ENCODE measurements at regions not wholly inside any gene's neighbourhood (a gene's known extent, or its start where the extent isn't known, plus 50 kb on each side); places are given as distances from the start of the nearest gene placed in this dataset.

DNA sequence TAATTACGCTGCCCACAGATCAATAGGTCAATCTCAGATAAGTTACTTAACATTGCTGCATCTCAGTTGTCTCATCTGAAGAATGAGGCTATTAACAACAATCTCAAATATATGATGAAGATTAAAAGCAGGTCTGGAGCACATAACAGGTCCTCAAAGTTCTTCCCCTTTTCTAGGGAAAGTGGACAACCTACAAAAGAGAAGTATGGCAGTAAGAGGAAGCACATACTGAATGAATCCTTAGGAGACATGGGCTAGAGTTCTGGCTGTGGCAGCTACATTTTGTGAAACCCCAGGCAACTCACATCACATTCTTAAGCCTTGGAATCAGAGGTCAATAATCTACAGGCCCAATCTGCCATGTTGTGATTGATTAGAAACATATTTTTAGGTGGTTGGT, 180.6 kb downstream of the PCTP start:
- Histone ChIP-seq H3K23me2 (ENCODE audit: low read depth, low read length) (no peaks in the 10 kb centered on the region), H4K91ac (replicated peaks; ENCODE audit: insufficient read length, low read length) (no peak overlapping the region), H3K56ac (replicated peaks; ENCODE audit: insufficient read length, low read depth, low read length) (no peak overlapping the region), H4K20me1 (replicated peaks in 1 of 2; ENCODE audit: control insufficient read depth in 1 of 2, insufficient read depth in 2 of 2, low read length in 2 of 2) (no peaks in the 10 kb centered on the region), H3K79me2 (ENCODE audit: control insufficient read depth in 1 of 2, insufficient read depth in 2 of 2, low read length in 2 of 2) (no peaks in the 10 kb centered on the region), H2BK15ac (ENCODE audit: low read length) (no peak overlapping the region), H3K4me3 (ENCODE audit: extremely low read depth in 1 of 4, insufficient read depth in 2 of 4, low read depth in 3 of 4, low read length in 4 of 4) (no peak overlapping the region), H3K4ac (replicated peaks; ENCODE audit: insufficient read length, low read depth, low read length) (no peak overlapping the region), H4K5ac (ENCODE audit: insufficient read length, low read depth, low read length) (no peak overlapping the region), H2BK20ac (ENCODE audit: low read length) (no peak overlapping the region), H3K23ac (ENCODE audit: insufficient read length) (no peak overlapping the region), H3K4me2 (ENCODE audit: insufficient read depth in 1 of 2, low read depth in 2 of 2, low read length in 2 of 2) (no peak overlapping the region), H3K36me3 (ENCODE audit: control insufficient read depth in 2 of 4, insufficient read depth in 4 of 4, low read length in 3 of 4) (no peaks in the 10 kb centered on the region), H4K8ac (ENCODE audit: extremely low read depth, insufficient read depth, low read length) (no peak overlapping the region), H3K27me3 (replicated peaks in 1 of 4; ENCODE audit: control insufficient read depth in 3 of 4, extremely low read depth in 1 of 4, insufficient read depth in 3 of 4, low read length in 3 of 4) (no peaks in the 10 kb centered on the region), H3K27ac (ENCODE audit: low read depth, low read length) (no peak overlapping the region), H3K79me1 (ENCODE audit: low read depth, low read length) (no peaks in the 10 kb centered on the region), H2BK120ac (replicated peaks; ENCODE audit: low read depth, low read length) (no peak overlapping the region), H2AK5ac (ENCODE audit: low read depth, low read length) (no peak overlapping the region), H3K9me3 (ENCODE audit: insufficient read depth in 2 of 2, low read depth in 1 of 2, low read length in 1 of 2) (no peaks in the 10 kb centered on the region), H3K14ac (ENCODE audit: insufficient read length) (no peak overlapping the region), H2BK5ac (ENCODE audit: low read depth, low read length) (no peak overlapping the region), H3K18ac (ENCODE audit: extremely low read depth, low read length) (no peak overlapping the region), H2BK12ac (ENCODE audit: low read depth, low read length) (no peak overlapping the region), H3K9ac (replicated peaks in 1 of 4; ENCODE audit: extremely low read depth in 1 of 4, low read depth in 3 of 4, low read length in 3 of 4) (no peak overlapping the region), H2AFZ (ENCODE audit: low read length) (no peak overlapping the region), H3K4me1 (replicated peaks in 1 of 4; ENCODE audit: control insufficient read depth in 3 of 4, insufficient read depth in 4 of 4, low read length in 3 of 4) (peaks cover 0 to 3% (median under 1%) of the 10 kb centered on the region in 4 experiments; a peak in 2 of 7 replicates)
- TF ChIP-seq SUZ12 (IDR thresholded peaks at IDR 0.05; ENCODE audit: low read length) = no peak
- no peak for TF ChIP-seq MAFK (IDR thresholded peaks at IDR 0.05; ENCODE audit: low read depth, low read length)
- no peak for DNase-seq (ENCODE audit: low read depth in 1 of 2, low spot score in 2 of 2)
- 72% methylated on average over 1 of the region's 1 CpG; no CpG with 5 or more reads in 1 of the 2 experiments for WGBS, 2 experiments (ENCODE audit: extremely low coverage in 1 of 2, insufficient coverage in 1 of 2, insufficient read length in 1 of 2, insufficient replicate concordance in 2 of 2, low coverage in 1 of 2, low lambda C conversion rate in 2 of 2, missing lambda C conversion rate in 1 of 2)
- ChIA-PET POLR2A (ENCODE audit: partially characterized antibody) (no interaction called here), CTCF (ENCODE audit: partially characterized antibody) (no interaction called here)
- FAIRE-seq = no peak
